ENCODE measurements at regions not wholly inside any gene's neighbourhood (a gene's known extent, or its start where the extent isn't known, plus 50 kb on each side); places are given as distances from the start of the nearest gene placed in this dataset.

GRCh38 chr2:160731856-160732255 is 238.2 kb upstream of the RBMS1 start:
- TF ChIP-seq CTCF (IDR thresholded peaks at IDR 0.05) (no peak), POLR2A (IDR thresholded peaks at IDR 0.05) (no peak)
